ENCODE measurements at regions not wholly inside any gene's neighbourhood (a gene's known extent, or its start where the extent isn't known, plus 50 kb on each side); places are given as distances from the start of the nearest gene placed in this dataset.
"Not testable (repeated sequence)": the region's sequence is repeated elsewhere in the genome, so short reads cannot be mapped to it uniquely, and the experiment has no call there.

GRCh38 chr2:224089606-224090005 is 50.5 kb upstream of the SERPINE2 start:
- H3K36me3 ChIP-seq (ENCODE audit: insufficient read depth, low read length); H3K9me3 ChIP-seq (ENCODE audit: low read length); H3K27me3 ChIP-seq (ENCODE audit: insufficient read depth, low read depth, low read length); H3K9ac ChIP-seq (ENCODE audit: low read length); H3K4me3 ChIP-seq (ENCODE audit: low read length); H3F3A ChIP-seq (ENCODE audit: insufficient read depth, low read length, poor library complexity, severe bottlenecking); H3K27ac ChIP-seq (ENCODE audit: low read length); H2AFZ ChIP-seq (ENCODE audit: low read depth, low read length); H4K20me1 ChIP-seq (ENCODE audit: insufficient read depth); H3K4me2 ChIP-seq (ENCODE audit: low read length); H3K9me2 ChIP-seq (ENCODE audit: insufficient read depth, low read length); H3K79me2 ChIP-seq (replicated peaks; ENCODE audit: insufficient read depth, low read length): not testable (repeated sequence)

All from neural cell (in vitro differentiated cells).